ENCODE measurements at regions not wholly inside any gene's neighbourhood (a gene's known extent, or its start where the extent isn't known, plus 50 kb on each side); places are given as distances from the start of the nearest gene placed in this dataset.
"Not testable (repeated sequence)": the region's sequence is repeated elsewhere in the genome, so short reads cannot be mapped to it uniquely, and the experiment has no call there.

DNA sequence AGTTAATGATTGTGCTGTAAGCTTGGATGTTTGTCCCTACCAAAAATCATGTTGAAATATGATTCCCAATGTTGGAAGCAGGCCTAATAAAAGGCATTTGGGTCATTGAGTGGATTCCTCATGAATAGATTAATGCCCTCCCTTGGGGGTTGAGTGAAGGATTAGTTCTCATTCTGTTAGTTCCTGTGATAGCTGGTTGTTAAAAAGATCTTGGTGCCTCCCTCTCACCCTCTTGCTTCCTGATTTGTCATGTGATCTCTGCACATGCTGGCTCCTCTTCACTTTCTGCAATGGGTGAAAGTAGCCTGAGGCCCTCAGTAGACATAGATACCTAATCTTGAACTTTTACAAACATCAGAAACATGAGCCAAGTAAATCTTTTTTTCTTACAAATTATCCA lies 115.6 kb upstream of the HCRTR2 start:
- DNase-seq (ENCODE audit: low spot score) = no peak

DNA sequence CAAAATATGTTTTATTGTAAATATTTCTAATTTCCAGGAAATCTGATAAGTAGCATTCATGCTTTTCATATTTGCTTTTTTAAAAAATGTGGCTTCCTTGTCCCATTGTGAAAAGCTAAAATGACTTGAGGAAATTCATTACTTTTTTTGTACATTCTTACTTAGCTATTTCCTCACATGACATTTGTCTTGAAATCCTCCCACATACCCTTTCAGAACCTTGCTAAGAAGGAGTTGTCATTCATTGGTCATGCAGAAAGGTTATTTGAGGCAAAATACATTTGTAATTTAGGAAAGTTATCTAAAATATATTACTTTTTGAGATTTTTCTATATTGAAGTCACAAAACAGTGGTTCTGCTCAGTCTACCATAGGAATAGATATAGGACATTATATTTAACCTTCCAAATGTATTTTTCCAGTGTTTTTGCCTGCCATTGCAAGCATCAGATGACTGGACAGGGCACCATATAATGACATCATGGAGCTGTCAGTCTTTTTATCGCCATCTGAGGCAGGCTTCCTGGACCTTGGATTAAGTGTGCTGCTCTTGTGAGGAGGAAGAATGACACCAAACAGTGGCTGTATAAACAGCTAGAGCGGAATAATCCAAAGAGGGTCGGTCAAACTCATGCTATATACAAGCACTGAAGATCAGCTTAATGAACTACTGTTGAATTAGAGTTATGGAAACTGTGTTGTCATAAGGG lies 109.4 kb upstream of the HCRTR2 start:
- no peak for DNase-seq (ENCODE audit: low spot score)

- peak; percentile 58 for DNase-seq (ENCODE audit: low spot score)
Observed at GRCh38 chr6:55069132-55069781, 105.1 kb upstream of the HCRTR2 start.

DNA sequence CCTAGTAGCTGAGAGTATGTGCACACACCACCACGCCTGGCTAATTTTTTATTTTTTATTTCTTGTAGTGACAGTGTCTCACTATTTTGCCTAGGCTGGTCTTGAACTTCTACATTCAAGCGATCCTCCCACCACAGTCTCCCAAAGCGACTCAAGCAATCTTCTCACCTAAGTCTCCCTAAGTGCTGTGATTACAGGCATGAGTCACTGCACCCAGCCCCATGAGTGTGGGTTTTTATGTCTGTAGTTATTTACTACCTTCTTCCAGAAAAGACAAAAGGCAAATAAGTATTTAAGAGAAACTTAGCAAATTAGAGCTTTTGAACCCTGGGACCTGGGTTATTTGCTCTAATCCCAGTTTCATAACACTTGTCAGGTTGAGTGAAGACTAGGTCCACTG lies 92.3 kb upstream of the HCRTR2 start:
- peak; percentile 55 for DNase-seq (ENCODE audit: low spot score)

DNA sequence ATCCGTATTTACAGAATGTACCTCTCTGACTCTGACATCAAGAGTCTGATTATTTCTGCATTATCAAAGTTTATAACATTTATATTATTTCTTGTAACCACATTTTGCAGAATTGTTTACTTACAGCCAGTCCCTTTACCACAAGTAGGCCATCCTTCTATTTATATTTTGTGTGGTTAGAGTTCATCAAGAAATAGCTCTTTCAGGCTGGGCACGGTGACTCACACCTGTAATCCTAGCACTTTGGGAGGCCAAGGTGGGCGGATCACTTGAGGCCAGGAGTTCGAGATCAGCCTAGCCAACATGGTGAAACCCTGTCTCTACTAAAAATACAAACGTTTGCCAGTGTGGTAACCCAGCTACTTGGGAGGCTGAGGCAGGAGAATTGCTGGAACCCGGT lies 86.3 kb upstream of the HCRTR2 start:
- DNase-seq (ENCODE audit: low spot score) = peak; percentile 84

DNA sequence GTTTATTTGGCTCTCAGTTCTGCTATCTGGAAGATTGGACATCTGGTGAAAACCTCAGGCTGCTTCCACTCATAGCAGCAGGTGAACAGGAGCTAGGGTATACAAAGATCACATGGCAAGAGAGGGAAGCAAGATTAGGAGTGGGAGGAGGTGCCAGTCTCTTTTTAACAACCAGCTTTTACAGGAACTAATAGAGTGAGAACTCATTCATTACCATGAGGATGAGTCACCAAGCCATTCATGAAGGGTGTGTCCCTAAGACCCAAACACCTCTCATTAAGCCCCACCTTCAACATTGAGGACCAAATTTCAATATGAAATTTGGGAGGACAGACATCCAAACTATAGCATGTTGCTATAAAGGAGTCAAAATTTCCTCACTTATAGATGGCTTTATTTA lies 85.4 kb upstream of the HCRTR2 start:
- DNase-seq (ENCODE audit: low spot score) = no peak

GRCh38 chr6:55089325-55089724 lies 85.0 kb upstream of the HCRTR2 start:
- DNase-seq (ENCODE audit: low spot score) = no peak

DNA sequence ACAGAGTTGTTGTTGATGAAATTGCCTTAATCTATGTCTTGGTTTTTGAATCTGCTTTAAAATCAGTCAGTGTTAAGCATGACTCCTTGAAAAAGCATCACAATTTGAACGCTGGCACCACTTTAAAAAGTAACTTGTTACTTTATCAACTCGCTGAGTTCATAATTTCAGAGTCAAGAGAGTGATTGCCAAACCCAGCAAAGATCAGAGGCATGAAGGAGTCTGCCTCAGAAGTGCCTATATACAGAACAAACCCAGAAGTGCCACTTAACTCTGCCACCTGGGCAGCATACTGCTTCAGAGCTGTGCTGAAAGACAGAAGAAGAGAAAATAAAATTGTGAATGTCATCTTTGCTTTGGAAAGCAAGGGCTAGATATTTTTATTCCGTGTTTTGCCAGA lies 73.6 kb upstream of the HCRTR2 start:
- no peak for DNase-seq (ENCODE audit: low spot score)

GRCh38 chr6:55101157-55101556 lies 73.2 kb upstream of the HCRTR2 start:
- DNase-seq (ENCODE audit: low spot score) = no peak

- no peak for DNase-seq (ENCODE audit: low spot score)
Observed at GRCh38 chr6:55108134-55109130, 65.9 kb upstream of the HCRTR2 start.

GRCh38 chr6:55117267-55117666 lies 57.0 kb upstream of the HCRTR2 start:
- DNase-seq (ENCODE audit: low spot score) = no peak

DNA sequence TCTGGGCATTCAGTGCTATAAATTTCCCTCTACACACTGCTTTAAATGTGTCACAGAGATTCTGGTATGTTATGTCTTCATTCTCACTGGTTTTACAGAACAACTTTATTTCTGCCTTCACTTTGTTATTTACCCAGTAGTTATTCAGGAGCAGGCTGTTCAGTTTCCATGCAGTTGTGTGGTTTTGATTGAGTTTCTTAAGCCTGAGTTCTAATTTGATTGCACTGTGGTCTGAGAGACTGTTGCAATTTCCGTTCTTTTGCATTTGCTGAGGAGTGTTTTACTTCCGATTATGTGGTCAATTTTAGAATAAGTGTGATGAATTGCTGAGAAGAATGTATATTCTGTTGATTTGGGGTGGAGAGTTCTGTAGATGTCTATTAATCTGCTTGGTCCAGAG lies 50.1 kb upstream of the HCRTR2 start:
- DNase-seq (ENCODE audit: low spot score) = not testable (repeated sequence)
